DOHH2 (cell line): ENCODE measurements at regions not wholly inside any gene's neighbourhood (a gene's known extent, or its start where the extent isn't known, plus 50 kb on each side); places are given as distances from the start of the nearest gene placed in this dataset.

Experiments
- H3F3A ChIP-seq: fragments of 200-600 bp; sonication (generic), shearing (Covaris generic); 2 replicates; pipeline ENCODE4 v1.6.0; 2016; ENCODE audit warnings: antibody characterized with exemption, mild to moderate bottlenecking; ENCODE audit not compliant: control insufficient read depth, insufficient read depth
- H3K27ac ChIP-seq: fragments of 200-600 bp; sonication (generic); 2 replicates; pipeline ENCODE4 v1.5.1; 2014; ENCODE audit warnings: low read depth, mild to moderate bottlenecking, low read length, moderate library complexity
- H3K27me3 ChIP-seq: fragments of 200-600 bp; sonication (generic); 2 replicates; pipeline ENCODE4 v1.6.1; 2014; ENCODE audit warnings: mild to moderate bottlenecking, low read length, mixed read lengths; ENCODE audit not compliant: control insufficient read depth
- H3K36me3 ChIP-seq: fragments of 200-600 bp; sonication (generic); 2 replicates; pipeline ENCODE4 v1.6.1; 2014; ENCODE audit warnings: mild to moderate bottlenecking, low read length, moderate library complexity, mixed read lengths; ENCODE audit not compliant: control insufficient read depth
- H3K4me1 ChIP-seq: fragments of 200-600 bp; sonication (generic); 2 replicates; pipeline ENCODE4 v1.6.1; 2014; ENCODE audit warnings: mild to moderate bottlenecking, low read length, mixed read lengths; ENCODE audit not compliant: control insufficient read depth
- H3K4me2 ChIP-seq: fragments of 200-600 bp; sonication (generic); 2 replicates; pipeline ENCODE4 v1.6.0; 2014; ENCODE audit warnings: mild to moderate bottlenecking, low read length, moderate library complexity
- H3K4me3 ChIP-seq: fragments of 200-600 bp; sonication (generic); 2 replicates; pipeline ENCODE4 v1.5.1; 2014; ENCODE audit warnings: mild to moderate bottlenecking, low read length, mixed read lengths
- H3K79me2 ChIP-seq: fragments of 200-600 bp; sonication (generic); 2 replicates; pipeline ENCODE4 v1.6.1; 2014; ENCODE audit warnings: mild to moderate bottlenecking, low read length, mixed read lengths; ENCODE audit not compliant: control insufficient read depth
- H3K9me2 ChIP-seq: fragments of 200-600 bp; sonication (generic); replicated peaks from 2 replicates; pipeline ENCODE4 v1.6.1; 2014; ENCODE audit warnings: mild to moderate bottlenecking, low read length, mixed read lengths; ENCODE audit not compliant: control insufficient read depth
- H3K9me3 ChIP-seq: fragments of 200-600 bp; sonication (generic); 2 replicates; pipeline ENCODE4 v1.6.1; 2014; ENCODE audit warnings: antibody characterized with exemption, low read length, mixed read lengths; ENCODE audit not compliant: control insufficient read depth, insufficient read depth
- H4K20me1 ChIP-seq: fragments of 200-600 bp; sonication (generic); 2 replicates; pipeline ENCODE4 v1.6.0; 2014; ENCODE audit warnings: low read depth, mild to moderate bottlenecking, antibody characterized with exemption, low read length, moderate library complexity; ENCODE audit not compliant: control insufficient read depth, insufficient read depth
- CTCF ChIP-seq: fragments of 200-600 bp; sonication (generic); IDR thresholded peaks from one replicate; pipeline ENCODE4 v1.5.1; 2014; ENCODE audit warnings: antibody characterized with exemption, mild to moderate bottlenecking, low read depth, low read length; ENCODE audit not compliant: poor library complexity, severe bottlenecking
- EZH2phosphoT487 ChIP-seq: fragments of 200-600 bp; sonication (generic); IDR thresholded peaks from 2 replicates; pipeline ENCODE4 v1.6.1; 2017; ENCODE audit warnings: borderline replicate concordance, mild to moderate bottlenecking, antibody characterized with exemption, low read length, moderate library complexity, mixed read lengths

GRCh38 chr1:67582625-67583461 is 102.2 kb upstream of the GADD45A start:
- no peaks in the 10 kb centered on the region for H3K9me2 ChIP-seq
- no peak overlapping the region for H3K27ac ChIP-seq

GRCh38 chr1:67583462-67583950 is 101.5 kb upstream of the GADD45A start:
- Histone ChIP-seq H3K27me3 (no peaks in the 10 kb centered on the region), H3K9me3 (no peaks in the 10 kb centered on the region), H4K20me1 (no peaks in the 10 kb centered on the region), H3K79me2 (no peaks in the 10 kb centered on the region), H3K36me3 (no peaks in the 10 kb centered on the region), H3K4me1 (no peaks in the 10 kb centered on the region), H3F3A (no peaks in the 10 kb centered on the region), H3K4me2 (no peak overlapping the region), H3K4me3 (no peak overlapping the region), H3K9me2 (no peaks in the 10 kb centered on the region), H3K27ac (no peak overlapping the region)
- no peak for TF ChIP-seq CTCF
- no peak for TF ChIP-seq EZH2phosphoT487

More at GRCh38 chr1:67582625-67583461, 102.2 kb upstream of the GADD45A start:
- Histone ChIP-seq H4K20me1 (no peaks in the 10 kb centered on the region), H3K36me3 (no peaks in the 10 kb centered on the region), H3K4me1 (no peaks in the 10 kb centered on the region), H3K79me2 (no peaks in the 10 kb centered on the region), H3K9me3 (no peaks in the 10 kb centered on the region), H3K4me2 (no peak overlapping the region), H3K27me3 (no peaks in the 10 kb centered on the region), H3F3A (no peaks in the 10 kb centered on the region), H3K4me3 (no peak overlapping the region)
- no peak for TF ChIP-seq EZH2phosphoT487
- no peak for TF ChIP-seq CTCF

- Histone ChIP-seq H3K4me3 (no peak overlapping the region), H3K9me3 (no peaks in the 10 kb centered on the region), H3K4me1 (no peaks in the 10 kb centered on the region), H3K4me2 (no peak overlapping the region), H4K20me1 (no peaks in the 10 kb centered on the region), H3K27me3 (no peaks in the 10 kb centered on the region), H3K79me2 (no peaks in the 10 kb centered on the region), H3F3A (no peaks in the 10 kb centered on the region), H3K27ac (no peak overlapping the region), H3K36me3 (no peaks in the 10 kb centered on the region), H3K9me2 (no peaks in the 10 kb centered on the region)
- TF ChIP-seq CTCF, result no peak
- no peak for TF ChIP-seq EZH2phosphoT487
These were observed 100.1 kb upstream of the GADD45A start for GRCh38 chr1:67584938-67585337.
